ENCODE measurements at regions not wholly inside any gene's neighbourhood (a gene's known extent, or its start where the extent isn't known, plus 50 kb on each side); places are given as distances from the start of the nearest gene placed in this dataset.

DNA sequence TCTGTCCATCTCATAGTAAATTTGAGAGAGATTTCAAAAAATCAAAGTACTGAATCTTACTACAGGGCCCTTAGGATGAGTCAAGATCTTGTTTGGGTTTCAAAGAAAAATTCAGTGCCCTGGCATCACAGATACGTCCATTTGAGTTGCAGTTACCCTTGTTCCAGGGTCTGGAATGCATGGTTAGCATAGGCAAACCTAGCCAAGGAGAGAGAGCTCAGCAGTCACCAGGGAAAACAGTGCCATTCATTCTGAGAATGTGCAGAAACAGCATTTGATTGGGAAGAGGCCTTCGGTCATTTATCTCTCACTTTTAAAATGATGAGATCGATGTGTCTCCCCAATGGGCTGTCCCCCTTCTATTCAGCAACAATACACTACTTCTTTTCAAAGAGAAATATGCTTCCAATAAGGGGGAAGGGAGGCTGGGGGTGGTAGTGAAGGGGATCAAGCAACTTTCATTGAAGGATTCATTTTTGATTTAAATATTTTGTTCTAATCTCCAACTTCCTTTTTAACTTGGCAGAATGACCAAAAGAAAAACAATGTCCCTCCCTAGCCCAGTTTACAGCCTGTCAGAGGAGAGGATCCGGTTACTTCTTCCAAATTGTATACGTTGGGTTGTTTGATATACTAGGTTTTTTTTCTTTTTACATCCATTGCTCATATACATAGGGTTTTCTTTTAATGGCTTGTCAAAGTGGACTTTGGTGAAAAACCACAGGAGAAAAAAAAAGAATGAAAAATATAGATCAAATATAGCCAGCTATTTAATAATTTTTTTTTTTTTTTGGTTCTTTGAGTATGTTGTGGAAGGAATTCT, 491.1 kb downstream of the CCDC171 start:
- H3K4me3 ChIP-seq (ENCODE audit: low read depth, low read length) = no peak overlapping the region
- TF ChIP-seq CTCF (IDR thresholded peaks at IDR 0.05; ENCODE audit: borderline replicate concordance, insufficient read depth, low read depth, low read length) = no peak

DNA sequence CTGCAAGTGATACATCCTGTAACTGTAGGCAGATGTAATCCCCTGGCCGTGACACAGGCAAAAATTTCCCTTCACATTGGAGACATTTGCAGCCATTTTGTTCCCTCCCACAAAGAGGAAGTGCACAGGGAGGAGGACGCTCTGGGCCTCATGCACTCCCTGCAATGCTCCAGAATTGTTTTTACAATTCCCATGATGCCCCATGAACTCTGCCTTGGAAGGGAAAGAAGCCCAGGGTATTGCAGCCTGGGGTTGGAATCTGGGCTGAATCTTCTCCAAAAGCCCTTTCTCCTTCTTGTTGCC, 491.7 kb downstream of the CCDC171 start:
- no peak overlapping the region for H3K4me3 ChIP-seq (ENCODE audit: low read depth, low read length)
- TF ChIP-seq CTCF (IDR thresholded peaks at IDR 0.05; ENCODE audit: borderline replicate concordance, insufficient read depth, low read depth, low read length) = no peak

GRCh38 chr9:16045651-16046280, 492.9 kb downstream of the CCDC171 start:
- no peak overlapping the region for H3K4me3 ChIP-seq (ENCODE audit: low read depth, low read length)
- no peak for TF ChIP-seq CTCF (IDR thresholded peaks at IDR 0.05; ENCODE audit: borderline replicate concordance, insufficient read depth, low read depth, low read length)

- no peak for TF ChIP-seq CTCF (IDR thresholded peaks at IDR 0.05; ENCODE audit: borderline replicate concordance, insufficient read depth, low read depth, low read length)
- H3K4me3 ChIP-seq (ENCODE audit: low read depth, low read length) = no peak overlapping the region
These were observed 493.9 kb downstream of the CCDC171 start for GRCh38 chr9:16046713-16047112.

- TF ChIP-seq CTCF (IDR thresholded peaks at IDR 0.05; ENCODE audit: borderline replicate concordance, insufficient read depth, low read depth, low read length) = no peak
- no peak overlapping the region for H3K4me3 ChIP-seq (ENCODE audit: low read depth, low read length)
These were observed 495.3 kb downstream of the CCDC171 start for GRCh38 chr9:16048129-16048528.

- H3K4me3 ChIP-seq (ENCODE audit: low read depth, low read length) = no peak overlapping the region
- TF ChIP-seq CTCF (IDR thresholded peaks at IDR 0.05; ENCODE audit: borderline replicate concordance, insufficient read depth, low read depth, low read length) = no peak
These were observed 499.3 kb downstream of the CCDC171 start for GRCh38 chr9:16052146-16052545.

Measured in GM12875 (cell line).